OCI-LY1 (cell line): ENCODE measurements at regions not wholly inside any gene's neighbourhood (a gene's known extent, or its start where the extent isn't known, plus 50 kb on each side); places are given as distances from the start of the nearest gene placed in this dataset.

Experiments used
- H2AFZ ChIP-seq: fragments of 200-600 bp; sonication (generic), shearing (Covaris generic); 2 replicates; pipeline ENCODE4 v1.6.0; 2014; ENCODE audit warnings: antibody characterized with exemption, mild to moderate bottlenecking, low read length
- H3F3A ChIP-seq: fragments of 200-600 bp; sonication (generic), shearing (Covaris generic); 2 replicates; pipeline ENCODE4 v1.6.0; 2014; ENCODE audit warnings: mild to moderate bottlenecking, antibody characterized with exemption, low read length, moderate library complexity; ENCODE audit not compliant: insufficient read depth
- H3K27ac ChIP-seq: fragments of 200-600 bp; sonication (generic); 2 replicates; pipeline ENCODE4 v1.5.1; 2014; ENCODE audit warnings: low read length, mixed run types, mild to moderate bottlenecking, low read depth; ENCODE audit not compliant: poor library complexity, severe bottlenecking
- H3K27me3 ChIP-seq: fragments of 200-600 bp; sonication (generic); 2 replicates; pipeline ENCODE4 v1.6.0; 2014; ENCODE audit warnings: antibody characterized with exemption, mild to moderate bottlenecking, low read length, moderate library complexity; ENCODE audit not compliant: insufficient read depth
- H3K36me3 ChIP-seq: fragments of 200-600 bp; sonication (generic); 2 replicates; pipeline ENCODE4 v1.6.1; 2014; ENCODE audit warnings: mild to moderate bottlenecking, antibody characterized with exemption, low read length, moderate library complexity, mixed read lengths; ENCODE audit not compliant: insufficient read depth
- H3K4me1 ChIP-seq: fragments of 200-600 bp; sonication (generic); 2 replicates; pipeline ENCODE4 v1.5.1; 2014; ENCODE audit warnings: mild to moderate bottlenecking, low read length, moderate library complexity; ENCODE audit not compliant: insufficient read depth, severe bottlenecking
- H3K4me2 ChIP-seq: fragments of 200-600 bp; sonication (generic), shearing (Covaris generic); 2 replicates; pipeline ENCODE4 v1.6.1; 2014; ENCODE audit warnings: low read length
- H3K4me3 ChIP-seq: fragments of 200-600 bp; sonication (generic); 2 replicates; pipeline ENCODE4 v1.5.1; 2014; ENCODE audit warnings: low read length, low read depth, mild to moderate bottlenecking, mixed read lengths; ENCODE audit not compliant: poor library complexity, severe bottlenecking
- H3K79me2 ChIP-seq: fragments of 200-600 bp; shearing (Covaris generic); 2 replicates; pipeline ENCODE4 v1.6.1; 2016; ENCODE audit warnings: mixed run types, low read length, mixed read lengths; ENCODE audit not compliant: insufficient read depth
- H3K9ac ChIP-seq: fragments of 200-600 bp; sonication (generic), shearing (Covaris generic); 2 replicates; pipeline ENCODE4 v1.6.1; 2014; ENCODE audit warnings: mild to moderate bottlenecking, low read length, mixed read lengths
- H3K9me2 ChIP-seq: fragments of 200-600 bp; sonication (generic), shearing (Covaris generic); 2 replicates; pipeline ENCODE4 v1.6.1; 2014; ENCODE audit warnings: low read depth, mild to moderate bottlenecking, low read length, mixed read lengths
- H3K9me3 ChIP-seq: fragments of 200-600 bp; shearing (Covaris generic); 2 replicates; pipeline ENCODE4 v1.6.1; 2014; ENCODE audit warnings: low read length, mixed read lengths
- H4K20me1 ChIP-seq: fragments of 200-600 bp; sonication (generic), shearing (Covaris generic); 2 replicates; pipeline ENCODE4 v1.6.0; 2016; ENCODE audit warnings: mild to moderate bottlenecking, low read length; ENCODE audit not compliant: insufficient read depth
- EZH2 ChIP-seq: fragments of 200-600 bp; sonication (generic), shearing (Covaris generic); IDR thresholded peaks from 2 replicates; pipeline ENCODE4 v1.8.0; 2017; ENCODE audit warnings: borderline replicate concordance, mixed run types, mild to moderate bottlenecking, antibody characterized with exemption, low read length, moderate library complexity, mixed read lengths
- TF ChIP-seq, protein P1 (sequence below): fragments of 200-600 bp; sonication (generic), shearing (Covaris generic); IDR thresholded peaks from 2 replicates; pipeline ENCODE4 v1.5.1; 2017; ENCODE audit warnings: mild to moderate bottlenecking, antibody characterized with exemption, low read length, moderate library complexity, mixed read lengths

DNA sequence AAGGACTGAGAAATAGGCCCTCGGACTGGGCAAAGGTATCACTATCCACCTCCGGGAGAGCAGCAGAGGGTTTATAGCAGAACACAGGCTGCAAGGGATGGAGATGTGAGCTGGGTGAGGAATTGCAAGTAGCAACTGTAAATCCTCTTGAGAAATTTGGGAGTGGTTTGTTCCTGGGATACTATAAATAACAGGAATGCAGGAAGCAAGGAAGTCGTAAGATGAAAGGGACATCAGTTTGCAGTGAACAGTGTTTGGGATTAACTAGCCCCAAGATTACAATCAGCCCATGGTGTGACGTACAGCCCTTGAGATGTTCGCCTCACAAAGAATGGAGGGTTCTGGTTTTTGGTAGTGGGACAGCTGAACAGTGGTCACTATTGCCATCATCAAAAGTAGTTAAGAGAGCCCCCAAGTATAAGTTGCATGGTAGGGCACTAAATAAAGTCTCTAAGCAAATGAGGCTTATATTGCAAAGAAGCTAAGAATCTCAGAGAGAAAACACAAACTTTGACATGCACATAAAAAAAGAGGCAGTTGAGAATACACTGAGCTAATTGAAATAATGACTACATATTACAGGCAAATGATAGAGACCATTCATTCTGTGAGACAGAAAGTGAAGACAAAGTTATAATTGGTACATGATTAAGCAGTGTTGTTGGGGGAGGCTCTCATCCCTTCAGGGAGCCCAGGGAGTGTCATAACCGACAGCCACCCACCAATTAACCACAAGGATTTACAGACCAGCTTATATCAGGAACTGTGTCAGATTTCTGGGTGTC is 362.5 kb upstream of the ACVR2A start:
- Histone ChIP-seq H3K36me3 (no peaks in the 10 kb centered on the region), H4K20me1 (no peaks in the 10 kb centered on the region), H3K9ac (no peak overlapping the region), H3F3A (no peaks in the 10 kb centered on the region), H3K4me3 (no peak overlapping the region), H3K27me3 (no peaks in the 10 kb centered on the region), H2AFZ (no peak overlapping the region), H3K9me2 (no peaks in the 10 kb centered on the region), H3K9me3 (no peaks in the 10 kb centered on the region), H3K4me1 (no peaks in the 10 kb centered on the region), H3K79me2 (no peaks in the 10 kb centered on the region), H3K4me2 (no peak overlapping the region), H3K27ac (no peak overlapping the region)
- no peak for TF ChIP-seq EZH2
- TF ChIP-seq, protein P1, sequence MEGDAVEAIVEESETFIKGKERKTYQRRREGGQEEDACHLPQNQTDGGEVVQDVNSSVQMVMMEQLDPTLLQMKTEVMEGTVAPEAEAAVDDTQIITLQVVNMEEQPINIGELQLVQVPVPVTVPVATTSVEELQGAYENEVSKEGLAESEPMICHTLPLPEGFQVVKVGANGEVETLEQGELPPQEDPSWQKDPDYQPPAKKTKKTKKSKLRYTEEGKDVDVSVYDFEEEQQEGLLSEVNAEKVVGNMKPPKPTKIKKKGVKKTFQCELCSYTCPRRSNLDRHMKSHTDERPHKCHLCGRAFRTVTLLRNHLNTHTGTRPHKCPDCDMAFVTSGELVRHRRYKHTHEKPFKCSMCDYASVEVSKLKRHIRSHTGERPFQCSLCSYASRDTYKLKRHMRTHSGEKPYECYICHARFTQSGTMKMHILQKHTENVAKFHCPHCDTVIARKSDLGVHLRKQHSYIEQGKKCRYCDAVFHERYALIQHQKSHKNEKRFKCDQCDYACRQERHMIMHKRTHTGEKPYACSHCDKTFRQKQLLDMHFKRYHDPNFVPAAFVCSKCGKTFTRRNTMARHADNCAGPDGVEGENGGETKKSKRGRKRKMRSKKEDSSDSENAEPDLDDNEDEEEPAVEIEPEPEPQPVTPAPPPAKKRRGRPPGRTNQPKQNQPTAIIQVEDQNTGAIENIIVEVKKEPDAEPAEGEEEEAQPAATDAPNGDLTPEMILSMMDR = no peak

DNA sequence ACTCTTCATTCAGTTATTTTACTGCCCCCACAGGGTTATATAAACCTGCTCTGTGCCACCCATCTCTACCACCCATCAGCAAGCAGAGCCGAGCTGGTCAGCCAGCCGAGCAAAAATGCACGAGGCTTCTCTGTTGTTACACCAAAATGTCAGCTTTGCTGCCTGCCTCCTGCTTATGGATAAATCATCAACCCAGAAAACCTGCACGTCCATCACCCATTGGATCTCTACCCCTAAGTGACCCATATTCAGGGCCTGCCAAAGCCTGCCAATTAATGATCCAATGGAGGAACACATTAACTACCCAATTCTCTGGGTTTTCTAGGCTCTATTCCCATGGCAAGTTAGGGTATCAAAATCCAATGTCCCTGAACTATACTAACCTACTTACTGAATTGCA is 365.5 kb upstream of the ACVR2A start:
- Histone ChIP-seq H3K9me2 (no peaks in the 10 kb centered on the region), H4K20me1 (no peaks in the 10 kb centered on the region), H3K4me2 (no peak overlapping the region), H3K9me3 (no peaks in the 10 kb centered on the region), H3K27ac (no peak overlapping the region), H3K79me2 (no peaks in the 10 kb centered on the region), H3K36me3 (no peaks in the 10 kb centered on the region), H3K9ac (no peak overlapping the region), H2AFZ (no peak overlapping the region), H3K4me3 (no peak overlapping the region), H3F3A (no peaks in the 10 kb centered on the region), H3K27me3 (no peaks in the 10 kb centered on the region), H3K4me1 (no peaks in the 10 kb centered on the region)
- no peak for TF ChIP-seq EZH2
- TF ChIP-seq, protein P1 = no peak

DNA sequence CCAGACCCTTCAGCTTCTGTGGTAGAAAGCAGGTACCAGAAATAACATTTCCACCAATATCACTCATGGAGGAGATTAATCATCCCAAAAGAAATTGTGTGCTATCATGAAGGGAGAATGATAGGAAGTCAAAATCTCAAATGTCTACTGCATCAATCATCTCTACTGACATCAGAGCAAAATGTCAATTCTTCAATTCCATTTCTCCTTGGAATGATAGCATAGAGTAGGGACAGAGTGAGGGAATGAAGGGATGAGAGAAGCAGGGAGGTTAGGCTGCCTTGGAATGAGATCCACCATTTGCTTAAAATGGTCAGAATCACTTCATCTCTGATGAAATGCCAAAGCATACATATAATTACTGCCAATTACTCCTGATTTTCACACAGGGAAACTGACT is 371.8 kb upstream of the ACVR2A start:
- no peaks in the 10 kb centered on the region for H4K20me1 ChIP-seq
- H3K4me3 ChIP-seq = no peak overlapping the region
- H3K27ac ChIP-seq = no peak overlapping the region
- H3K27me3 ChIP-seq = no peaks in the 10 kb centered on the region
- H3K36me3 ChIP-seq = no peaks in the 10 kb centered on the region
- no peaks in the 10 kb centered on the region for H3F3A ChIP-seq
- no peaks in the 10 kb centered on the region for H3K9me2 ChIP-seq
- no peaks in the 10 kb centered on the region for H3K4me1 ChIP-seq
- H2AFZ ChIP-seq = no peak overlapping the region
- TF ChIP-seq, protein P1 = no peak
- no peak for TF ChIP-seq EZH2
- no peak overlapping the region for H3K4me2 ChIP-seq
- H3K9ac ChIP-seq = no peak overlapping the region
- no peaks in the 10 kb centered on the region for H3K9me3 ChIP-seq
- H3K79me2 ChIP-seq = no peaks in the 10 kb centered on the region
